BLaER1 (cell line): ENCODE measurements at regions not wholly inside any gene's neighbourhood (a gene's known extent, or its start where the extent isn't known, plus 50 kb on each side); places are given as distances from the start of the nearest gene placed in this dataset.

ENCODE experiments used
- H3K27ac ChIP-seq: shearing (Covaris generic); formaldehyde crosslinking; 2 replicates; pipeline ENCODE4 v1.8.1; 2022
- H3K27me3 ChIP-seq: shearing (Covaris generic); formaldehyde crosslinking; 2 replicates; pipeline ENCODE4 v1.8.1; 2022
- H3K36me3 ChIP-seq: shearing (Covaris generic); formaldehyde crosslinking; 2 replicates; pipeline ENCODE4 v1.8.1; 2022
- H3K4me1 ChIP-seq: shearing (Covaris generic); formaldehyde crosslinking; 2 replicates; pipeline ENCODE4 v1.8.1; 2022
- H3K4me2 ChIP-seq: shearing (Covaris generic); formaldehyde crosslinking; 2 replicates; pipeline ENCODE4 v1.8.1; 2022
- H3K4me3 ChIP-seq: shearing (Covaris generic); formaldehyde crosslinking; 2 replicates; pipeline ENCODE4 v1.8.1; 2022
- H3K9ac ChIP-seq: shearing (Covaris generic); formaldehyde crosslinking; 2 replicates; pipeline ENCODE4 v1.8.1; 2022
- H3K9me3 ChIP-seq: shearing (Covaris generic); formaldehyde crosslinking; 2 replicates; pipeline ENCODE4 v1.8.1; 2022
- H4K20me1 ChIP-seq: shearing (Covaris generic); formaldehyde crosslinking; 2 replicates; pipeline ENCODE4 v1.8.1; 2022
- Cebpa-rat ChIP-seq: shearing (Covaris generic); IDR thresholded peaks from 2 replicates; pipeline ENCODE4 v1.8.1; 2022

GRCh38 chr5:66450237-66450636 is 146.0 kb upstream of the MAST4 start:
- no peaks in the 10 kb centered on the region for H3K4me1 ChIP-seq
- H3K9ac ChIP-seq, result no peak overlapping the region
- H3K4me2 ChIP-seq, result no peak overlapping the region
- H4K20me1 ChIP-seq, result no peaks in the 10 kb centered on the region
- TF ChIP-seq Cebpa-rat, result no peak
- no peaks in the 10 kb centered on the region for H3K27me3 ChIP-seq
- no peak overlapping the region for H3K27ac ChIP-seq
- no peak overlapping the region for H3K4me3 ChIP-seq
- peaks cover 25% of the 10 kb centered on the region for H3K9me3 ChIP-seq
- H3K36me3 ChIP-seq, result no peaks in the 10 kb centered on the region

GRCh38 chr5:66450988-66451387 is 145.2 kb upstream of the MAST4 start:
- TF ChIP-seq Cebpa-rat, result no peak
- H3K27me3 ChIP-seq, result no peaks in the 10 kb centered on the region
- no peaks in the 10 kb centered on the region for H3K36me3 ChIP-seq
- no peaks in the 10 kb centered on the region for H3K4me1 ChIP-seq
- H3K4me3 ChIP-seq, result no peak overlapping the region
- H3K4me2 ChIP-seq, result no peak overlapping the region
- no peak overlapping the region for H3K9ac ChIP-seq
- no peaks in the 10 kb centered on the region for H4K20me1 ChIP-seq
- peaks cover 25% of the 10 kb centered on the region for H3K9me3 ChIP-seq
- H3K27ac ChIP-seq, result no peak overlapping the region

GRCh38 chr5:66452109-66452508 is 144.1 kb upstream of the MAST4 start:
- no peak for TF ChIP-seq Cebpa-rat
- no peak overlapping the region for H3K27ac ChIP-seq
- peaks cover 25% of the 10 kb centered on the region for H3K9me3 ChIP-seq
- H3K4me1 ChIP-seq, result no peaks in the 10 kb centered on the region
- H3K4me3 ChIP-seq, result no peak overlapping the region
- H4K20me1 ChIP-seq, result no peaks in the 10 kb centered on the region
- H3K9ac ChIP-seq, result no peak overlapping the region
- no peaks in the 10 kb centered on the region for H3K27me3 ChIP-seq
- no peak overlapping the region for H3K4me2 ChIP-seq
- H3K36me3 ChIP-seq, result no peaks in the 10 kb centered on the region

GRCh38 chr5:66454186-66455078 is 141.8 kb upstream of the MAST4 start:
- Histone ChIP-seq H3K9me3 (peaks cover 18% of the 10 kb centered on the region), H3K4me3 (no peak overlapping the region), H3K27me3 (no peaks in the 10 kb centered on the region), H3K4me1 (no peaks in the 10 kb centered on the region), H3K36me3 (no peaks in the 10 kb centered on the region), H3K4me2 (no peak overlapping the region), H3K9ac (no peak overlapping the region), H3K27ac (no peak overlapping the region), H4K20me1 (no peaks in the 10 kb centered on the region)
- no peak for TF ChIP-seq Cebpa-rat

GRCh38 chr5:66459728-66460127 is 136.5 kb upstream of the MAST4 start:
- Histone ChIP-seq H3K27ac (no peak overlapping the region), H3K27me3 (no peaks in the 10 kb centered on the region), H4K20me1 (no peaks in the 10 kb centered on the region), H3K4me1 (no peaks in the 10 kb centered on the region), H3K9me3 (no peaks in the 10 kb centered on the region), H3K4me3 (no peak overlapping the region), H3K36me3 (no peaks in the 10 kb centered on the region), H3K9ac (no peak overlapping the region), H3K4me2 (no peak overlapping the region)
- TF ChIP-seq Cebpa-rat, result no peak

GRCh38 chr5:66467564-66467963 is 128.6 kb upstream of the MAST4 start:
- Histone ChIP-seq H3K4me1 (no peaks in the 10 kb centered on the region), H3K4me2 (no peak overlapping the region), H3K27ac (no peak overlapping the region), H3K4me3 (no peak overlapping the region), H3K9me3 (peaks cover 59% of the 10 kb centered on the region), H3K36me3 (no peaks in the 10 kb centered on the region), H4K20me1 (no peaks in the 10 kb centered on the region), H3K27me3 (no peaks in the 10 kb centered on the region), H3K9ac (no peak overlapping the region)
- TF ChIP-seq Cebpa-rat, result no peak

GRCh38 chr5:66469684-66470083 is 126.5 kb upstream of the MAST4 start:
- no peaks in the 10 kb centered on the region for H3K36me3 ChIP-seq
- TF ChIP-seq Cebpa-rat, result no peak
- H3K27me3 ChIP-seq, result no peaks in the 10 kb centered on the region
- no peaks in the 10 kb centered on the region for H3K4me1 ChIP-seq
- no peak overlapping the region for H3K27ac ChIP-seq
- H4K20me1 ChIP-seq, result no peaks in the 10 kb centered on the region
- H3K9ac ChIP-seq, result no peak overlapping the region
- H3K9me3 ChIP-seq, result peaks cover 59% of the 10 kb centered on the region
- H3K4me2 ChIP-seq, result no peak overlapping the region
- H3K4me3 ChIP-seq, result no peak overlapping the region

GRCh38 chr5:66472010-66472409 is 124.2 kb upstream of the MAST4 start:
- Histone ChIP-seq H4K20me1 (no peaks in the 10 kb centered on the region), H3K27me3 (no peaks in the 10 kb centered on the region), H3K36me3 (no peaks in the 10 kb centered on the region), H3K4me1 (no peaks in the 10 kb centered on the region), H3K4me3 (no peak overlapping the region), H3K4me2 (no peak overlapping the region), H3K9ac (no peak overlapping the region), H3K9me3 (peaks cover 37% of the 10 kb centered on the region), H3K27ac (no peak overlapping the region)
- TF ChIP-seq Cebpa-rat, result no peak

GRCh38 chr5:66475731-66476130 is 120.5 kb upstream of the MAST4 start:
- Histone ChIP-seq H3K27ac (no peak overlapping the region), H3K4me3 (no peak overlapping the region), H3K27me3 (no peaks in the 10 kb centered on the region), H4K20me1 (no peaks in the 10 kb centered on the region), H3K4me1 (no peaks in the 10 kb centered on the region), H3K4me2 (no peak overlapping the region), H3K9me3 (peaks cover 7% of the 10 kb centered on the region), H3K9ac (no peak overlapping the region), H3K36me3 (no peaks in the 10 kb centered on the region)
- no peak for TF ChIP-seq Cebpa-rat

GRCh38 chr5:66477596-66477995 is 118.6 kb upstream of the MAST4 start:
- Histone ChIP-seq H3K4me2 (no peak overlapping the region), H4K20me1 (no peaks in the 10 kb centered on the region), H3K36me3 (no peaks in the 10 kb centered on the region), H3K9me3 (peaks cover 12% of the 10 kb centered on the region), H3K9ac (no peak overlapping the region), H3K27me3 (no peaks in the 10 kb centered on the region), H3K4me1 (no peaks in the 10 kb centered on the region), H3K4me3 (no peak overlapping the region), H3K27ac (no peak overlapping the region)
- no peak for TF ChIP-seq Cebpa-rat
